ENCODE measurements at regions not wholly inside any gene's neighbourhood (a gene's known extent, or its start where the extent isn't known, plus 50 kb on each side); places are given as distances from the start of the nearest gene placed in this dataset.

- in situ Hi-C loops (cut with HindIII; ENCODE audit: low sequenced_read_pairs), result no loop called here
Measured at GRCh38 chr21:25385341-25385740, 221.9 kb downstream of the MRPL39 start.

- in situ Hi-C loops (cut with HindIII; ENCODE audit: low sequenced_read_pairs), result no loop called here
Measured at GRCh38 chr21:25384782-25385181, 222.5 kb downstream of the MRPL39 start.

- in situ Hi-C loops (cut with HindIII; ENCODE audit: low sequenced_read_pairs), result no loop called here
Measured at GRCh38 chr21:25383545-25383944, 223.7 kb downstream of the MRPL39 start.

- in situ Hi-C loops (cut with HindIII; ENCODE audit: low sequenced_read_pairs), result no loop called here
Measured at GRCh38 chr21:25381936-25382452, 225.3 kb downstream of the MRPL39 start.

GRCh38 chr21:25375675-25376074, 231.6 kb downstream of the MRPL39 start:
- in situ Hi-C loops (cut with HindIII; ENCODE audit: low sequenced_read_pairs), result no loop called here

- in situ Hi-C loops (cut with HindIII; ENCODE audit: low sequenced_read_pairs), result no loop called here
Measured at GRCh38 chr21:25373126-25374082, 233.9 kb downstream of the MRPL39 start.

- in situ Hi-C loops (cut with HindIII; ENCODE audit: low sequenced_read_pairs), result no loop called here
Measured at GRCh38 chr21:25371841-25372425, 235.3 kb downstream of the MRPL39 start.

- in situ Hi-C loops (cut with HindIII; ENCODE audit: low sequenced_read_pairs), result no loop called here
Measured at GRCh38 chr21:25370311-25370744, 237.0 kb downstream of the MRPL39 start.

- in situ Hi-C loops (cut with HindIII; ENCODE audit: low sequenced_read_pairs), result no loop called here
Measured at GRCh38 chr21:25369524-25370300, 237.6 kb downstream of the MRPL39 start.

GRCh38 chr21:25368531-25368930, 238.8 kb downstream of the MRPL39 start:
- in situ Hi-C loops (cut with HindIII; ENCODE audit: low sequenced_read_pairs), result no loop called here

GRCh38 chr21:25366116-25366515, 241.2 kb downstream of the MRPL39 start:
- in situ Hi-C loops (cut with HindIII; ENCODE audit: low sequenced_read_pairs), result no loop called here

GRCh38 chr21:25362375-25363267, 244.7 kb downstream of the MRPL39 start:
- in situ Hi-C loops (cut with HindIII; ENCODE audit: low sequenced_read_pairs), result no loop called here

GRCh38 chr21:25361765-25362164, 245.5 kb downstream of the MRPL39 start:
- in situ Hi-C loops (cut with HindIII; ENCODE audit: low sequenced_read_pairs), result no loop called here

GRCh38 chr21:25361097-25361496, 246.2 kb downstream of the MRPL39 start:
- in situ Hi-C loops (cut with HindIII; ENCODE audit: low sequenced_read_pairs), result no loop called here

GRCh38 chr21:25360593-25360992, 246.7 kb downstream of the MRPL39 start:
- in situ Hi-C loops (cut with HindIII; ENCODE audit: low sequenced_read_pairs), result no loop called here

GRCh38 chr21:25359724-25360123, 247.6 kb downstream of the MRPL39 start:
- in situ Hi-C loops (cut with HindIII; ENCODE audit: low sequenced_read_pairs), result no loop called here

GRCh38 chr21:25350056-25350455, 257.2 kb downstream of the MRPL39 start:
- in situ Hi-C loops (cut with HindIII; ENCODE audit: low sequenced_read_pairs), result no loop called here

GRCh38 chr21:25343774-25344545, 263.3 kb downstream of the MRPL39 start:
- in situ Hi-C loops (cut with HindIII; ENCODE audit: low sequenced_read_pairs), result no loop called here

- in situ Hi-C loops (cut with HindIII; ENCODE audit: low sequenced_read_pairs), result no loop called here
Measured at GRCh38 chr21:25342816-25343215, 264.5 kb downstream of the MRPL39 start.

All from endothelial cell of hepatic sinusoid (primary cell).